HUDEP-2 (cell line): ENCODE measurements at regions not wholly inside any gene's neighbourhood (a gene's known extent, or its start where the extent isn't known, plus 50 kb on each side); places are given as distances from the start of the nearest gene placed in this dataset.

Source experiments
- DNase-seq, 76 experiments: peaks; one replicate each; lab custom pipeline; 2025; ENCODE audit not compliant: unreplicated experiment in 76 of 76; lab: John Stamatoyannopoulos, UW

DNA sequence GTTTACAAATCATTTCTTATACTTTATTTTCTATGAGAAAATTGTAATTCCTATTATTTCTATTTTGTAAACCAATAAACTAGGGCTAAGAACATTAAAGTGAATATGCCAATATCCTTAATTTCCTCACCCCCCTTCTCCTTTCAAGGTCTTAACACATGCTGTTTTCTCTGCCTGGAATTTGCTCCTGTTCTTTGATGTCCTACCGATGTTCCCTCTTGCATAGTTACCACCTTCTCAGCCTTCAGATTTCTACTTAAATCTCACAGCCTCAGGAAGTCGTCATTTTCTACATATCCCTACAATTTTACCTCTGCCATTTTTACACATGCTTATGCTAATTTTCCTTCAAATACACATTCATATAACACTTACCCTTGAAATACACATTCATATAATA is 890.9 kb upstream of the CDH8 start:
- no peak for DNase-seq

DNA sequence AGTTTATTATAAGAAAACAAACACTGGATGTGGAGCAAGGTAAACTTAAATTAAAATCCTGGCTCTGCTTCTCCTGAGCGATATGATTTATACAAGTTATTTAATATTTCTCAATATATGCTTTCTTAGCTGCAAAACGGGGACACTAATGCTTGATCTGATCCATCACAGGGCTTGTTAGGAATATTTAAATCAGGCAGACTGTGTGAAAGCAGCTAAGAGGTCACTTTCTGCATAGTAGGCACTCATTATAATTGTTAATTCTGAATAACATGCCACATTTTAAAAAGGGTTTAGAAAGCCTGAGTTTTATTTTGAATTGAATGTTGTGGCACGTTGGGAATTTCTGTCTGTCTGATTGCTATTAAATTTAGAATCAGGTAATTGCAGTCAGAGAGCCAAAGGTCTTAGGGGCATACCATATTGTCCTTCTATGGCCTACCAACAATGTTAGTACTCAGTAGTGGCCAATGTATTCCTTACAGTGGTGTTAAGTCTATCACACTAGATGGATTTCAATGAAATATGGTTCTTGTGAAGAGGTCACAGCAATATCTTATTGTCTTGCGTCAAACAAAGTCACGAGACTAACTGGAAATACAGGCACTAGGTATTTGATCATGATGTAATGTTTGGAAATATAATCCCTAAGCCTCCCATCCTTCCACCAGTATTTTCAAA is 890.0 kb upstream of the CDH8 start:
- no peak for DNase-seq

DNA sequence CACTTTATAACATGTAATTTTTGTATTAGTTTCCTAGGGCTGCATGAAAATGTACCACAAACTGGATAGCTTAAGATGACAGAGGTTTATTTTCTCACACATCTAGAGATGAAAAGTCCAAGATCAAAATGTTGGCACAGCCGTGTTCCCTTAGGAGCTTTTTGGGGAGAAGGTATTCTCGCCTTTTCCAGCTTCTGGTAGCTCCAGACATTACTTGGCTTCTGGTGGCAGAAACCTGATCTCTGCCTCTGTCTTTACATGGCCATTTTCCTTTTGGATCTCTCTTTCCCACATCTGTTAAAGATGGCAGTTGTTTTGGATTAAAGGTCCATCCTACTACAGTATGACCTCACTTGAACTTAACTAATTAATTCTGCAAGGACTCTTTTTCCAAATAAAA is 885.7 kb upstream of the CDH8 start:
- DNase-seq, result no peak

DNA sequence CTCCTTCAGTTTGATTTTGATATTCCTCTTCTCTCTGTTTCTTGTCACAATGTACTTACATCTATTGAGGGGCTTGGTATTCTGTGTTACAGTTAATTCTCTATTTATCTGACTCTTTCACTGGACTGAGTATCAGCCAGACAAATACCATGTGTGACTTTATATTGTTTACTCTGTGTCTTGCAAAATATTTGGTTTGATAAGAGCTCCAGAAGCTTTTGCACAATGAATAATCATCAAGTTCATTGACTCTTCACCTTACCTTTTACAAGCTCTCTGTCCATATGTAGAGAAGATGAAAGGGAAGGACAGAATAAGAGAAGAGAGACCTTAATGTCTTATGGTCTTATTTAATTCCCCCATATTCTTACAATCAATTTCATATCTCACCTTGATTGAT is 877.7 kb upstream of the CDH8 start:
- no peak for DNase-seq

DNA sequence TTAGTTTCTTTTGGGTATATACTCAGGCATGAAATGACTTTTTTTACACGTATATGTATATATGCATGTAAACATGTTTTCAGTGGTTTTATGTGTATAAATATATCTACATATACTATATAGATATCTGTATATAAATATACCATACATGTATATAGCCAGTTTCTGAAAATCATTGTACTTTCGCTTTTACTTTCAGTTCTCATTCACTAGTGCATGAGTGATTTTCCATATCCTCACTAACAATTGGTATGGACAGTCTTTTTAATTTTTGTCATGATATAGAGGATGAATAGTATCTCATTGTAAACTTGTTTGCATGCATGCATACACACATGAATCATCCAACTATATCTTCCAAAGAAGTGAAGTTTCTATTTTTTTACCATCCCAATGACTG is 877.1 kb upstream of the CDH8 start:
- no peak for DNase-seq

DNA sequence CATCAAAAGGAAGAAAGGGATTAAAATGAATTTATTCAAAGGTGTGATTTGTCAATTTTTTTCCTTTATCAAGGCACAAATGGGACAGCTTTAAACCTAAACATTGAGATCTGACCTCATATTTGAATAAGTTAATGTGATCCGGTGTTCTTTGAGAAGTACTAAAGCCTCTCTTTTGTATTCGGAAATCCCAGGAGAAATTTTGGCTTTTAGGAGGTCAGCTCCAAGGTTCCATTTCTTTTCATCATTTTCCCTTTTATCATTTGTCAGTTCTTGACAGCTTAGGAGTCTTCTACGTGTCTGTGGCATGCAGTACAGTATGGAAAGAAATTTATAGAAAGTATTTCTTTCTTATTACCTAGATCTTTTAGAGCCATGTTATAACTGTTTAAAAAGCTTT is 873.4 kb upstream of the CDH8 start:
- DNase-seq, result no peak

DNA sequence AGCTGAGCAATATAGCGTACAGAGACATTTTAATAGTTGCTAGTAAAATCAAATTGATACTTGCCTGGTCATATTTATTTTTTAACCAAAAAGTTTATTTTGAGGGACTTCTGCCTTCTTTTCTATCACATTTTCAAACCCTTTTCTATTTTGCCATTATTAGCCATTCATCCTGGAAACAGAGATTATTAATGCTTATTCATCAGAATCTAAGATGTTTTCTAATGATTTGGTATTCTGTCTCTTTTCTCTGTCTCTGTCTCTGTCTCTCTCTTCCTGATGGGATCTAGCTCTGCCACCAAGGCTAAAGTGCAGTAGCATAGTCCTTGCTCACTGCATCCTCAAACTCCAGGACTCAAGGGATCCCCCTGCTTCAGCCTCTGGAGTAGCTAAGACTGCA is 871.3 kb upstream of the CDH8 start:
- DNase-seq, result no peak

DNA sequence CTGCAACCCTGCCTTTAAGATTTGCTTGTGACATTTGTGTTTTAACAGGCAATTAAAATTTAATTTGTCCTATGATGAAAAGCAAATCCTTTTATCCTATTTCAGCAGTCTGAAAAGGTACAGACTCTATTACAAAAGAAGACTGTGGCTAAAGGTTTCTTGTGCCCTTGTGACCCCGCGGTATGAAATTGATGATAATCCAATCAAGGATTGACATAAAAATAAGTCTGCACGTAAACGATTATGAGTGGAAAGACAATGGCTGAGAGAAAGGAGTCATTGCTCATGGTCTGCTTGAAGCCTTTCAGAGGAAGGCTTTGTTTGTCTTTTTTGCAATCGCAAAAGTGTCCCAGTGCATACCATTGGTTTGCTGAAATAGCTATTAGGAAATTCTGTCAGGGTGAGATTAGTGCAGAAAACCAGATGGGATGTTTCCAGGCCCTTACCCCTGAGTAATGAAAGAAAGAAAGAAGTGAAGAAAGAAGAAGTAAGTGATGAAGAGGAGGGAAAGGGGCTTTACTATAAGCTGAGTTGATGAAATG is 867.8 kb upstream of the CDH8 start:
- no peak for DNase-seq

DNA sequence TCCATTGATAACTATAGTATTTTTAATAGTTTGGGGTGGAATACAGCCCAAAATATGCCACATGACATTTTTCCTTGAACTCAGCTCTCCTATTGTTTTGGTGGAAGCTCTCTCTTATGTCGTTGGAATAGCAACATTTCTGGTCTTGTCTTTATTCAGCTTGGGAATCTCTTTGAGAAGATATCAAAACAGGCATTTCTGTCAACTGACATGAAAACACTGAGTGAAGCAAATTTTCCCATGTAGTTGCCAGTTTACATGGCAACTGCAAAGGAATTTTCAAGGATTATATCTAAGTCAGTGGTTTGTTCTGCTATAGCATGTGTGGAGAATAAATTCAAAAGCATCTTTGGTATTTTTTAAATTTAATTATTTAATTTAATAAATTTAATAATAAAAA is 863.5 kb upstream of the CDH8 start:
- DNase-seq, result no peak

DNA sequence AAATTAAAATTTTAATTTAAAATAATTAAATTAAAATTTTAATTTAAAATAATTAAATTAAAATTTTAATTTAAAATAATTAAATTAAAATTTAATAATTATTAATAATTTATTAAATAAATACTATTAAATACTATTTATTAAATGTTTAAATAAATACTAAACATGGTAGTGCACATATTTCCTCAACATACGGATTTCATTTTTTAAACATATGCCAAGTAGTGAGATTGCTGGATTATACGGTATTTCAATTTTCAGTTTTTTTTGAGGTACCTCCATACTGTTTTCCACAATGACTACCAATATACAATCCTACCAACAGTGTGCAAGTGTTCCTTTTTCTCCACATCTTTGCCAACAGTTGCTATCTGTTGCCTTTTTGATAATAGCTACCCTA is 852.9 kb upstream of the CDH8 start:
- DNase-seq, result no peak

DNA sequence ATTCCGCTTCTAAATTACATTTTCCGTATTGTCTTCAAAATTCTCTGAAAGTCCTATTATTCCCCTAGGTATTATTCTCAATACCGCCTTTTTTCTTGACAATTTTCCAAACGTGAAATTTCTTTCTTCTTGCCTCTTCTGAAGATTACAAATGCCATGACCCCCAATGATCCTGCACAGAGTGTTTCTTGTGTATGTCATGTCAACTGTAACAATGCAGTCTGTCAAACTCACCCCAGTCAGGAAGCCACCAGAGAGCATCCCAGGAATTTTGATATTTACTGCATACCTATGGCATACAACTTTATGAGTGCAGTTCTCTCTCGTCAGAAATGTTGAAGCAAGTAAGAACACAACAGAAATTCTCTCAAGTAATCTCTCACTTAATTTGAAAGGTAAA is 847.3 kb upstream of the CDH8 start:
- DNase-seq, result no peak

DNA sequence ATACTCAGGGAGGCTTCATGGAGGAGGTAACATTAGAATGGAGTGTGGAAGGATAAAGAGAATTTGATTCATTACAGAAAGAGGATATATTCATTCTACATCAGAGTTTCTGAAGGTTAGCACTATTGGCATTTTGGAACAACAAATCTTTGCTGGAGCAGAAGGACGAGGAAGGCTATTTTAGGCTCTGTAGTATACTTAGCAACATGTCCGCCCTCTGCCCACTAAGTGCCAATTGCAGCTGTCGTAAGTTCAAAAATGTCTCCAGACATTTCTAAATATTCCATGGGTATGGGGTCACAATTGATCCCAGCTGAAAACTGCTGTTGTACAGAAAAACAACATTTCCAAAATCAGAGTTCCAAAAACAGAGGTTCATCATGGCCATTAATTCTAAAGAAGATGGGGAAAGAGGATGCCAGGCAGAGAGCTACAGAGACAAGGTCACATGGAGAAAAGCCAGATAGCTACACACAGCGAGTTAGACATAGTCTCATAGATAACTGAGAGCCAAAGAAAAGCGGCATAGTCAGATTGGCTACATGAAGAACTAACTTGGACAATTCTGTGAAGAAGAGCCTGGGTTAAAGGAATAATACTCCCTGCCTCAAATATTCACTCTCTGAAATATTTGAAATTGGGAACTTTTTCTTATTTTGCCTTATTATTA is 846.4 kb upstream of the CDH8 start:
- no peak for DNase-seq

DNA sequence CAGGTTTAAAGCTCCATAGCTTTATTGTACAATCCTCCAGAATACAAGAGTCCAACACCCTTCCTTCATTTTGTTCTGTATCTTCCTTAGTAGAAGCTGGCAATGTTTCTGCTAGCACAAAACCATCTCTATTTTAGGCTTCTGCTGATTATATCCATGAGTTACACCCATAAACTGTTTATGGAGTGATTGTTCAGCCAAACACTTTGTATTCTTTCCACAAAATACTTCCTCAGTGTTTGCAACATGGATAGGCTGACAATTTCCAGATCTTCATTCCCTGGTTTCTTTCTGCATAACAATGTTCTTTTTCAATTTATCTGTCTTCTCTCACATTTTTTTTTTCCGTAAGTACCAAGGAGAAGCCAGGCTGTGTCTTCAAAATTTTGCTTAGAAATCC is 839.9 kb upstream of the CDH8 start:
- no peak for DNase-seq

DNA sequence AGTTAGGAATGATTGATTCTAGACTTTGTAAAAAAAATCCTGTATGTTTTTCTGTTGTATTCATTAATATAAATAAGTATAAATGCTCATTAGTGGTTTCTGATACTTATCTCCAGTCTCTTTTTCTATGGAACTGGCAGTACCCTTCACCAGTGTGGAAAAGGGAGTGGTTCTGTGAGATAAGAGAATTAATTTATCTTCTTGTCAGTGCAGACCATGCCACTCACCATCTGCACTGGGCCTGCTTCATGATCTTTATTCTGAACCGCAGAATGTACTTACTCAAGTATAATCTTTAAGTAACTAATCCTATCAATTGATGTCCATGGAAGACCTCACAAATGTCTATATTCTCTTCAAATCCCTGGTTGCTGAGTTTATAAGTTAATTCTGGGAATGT is 836.1 kb upstream of the CDH8 start:
- DNase-seq, result peak in 21 of 76 experiments; percentile 0 to 71 (median 16)

DNA sequence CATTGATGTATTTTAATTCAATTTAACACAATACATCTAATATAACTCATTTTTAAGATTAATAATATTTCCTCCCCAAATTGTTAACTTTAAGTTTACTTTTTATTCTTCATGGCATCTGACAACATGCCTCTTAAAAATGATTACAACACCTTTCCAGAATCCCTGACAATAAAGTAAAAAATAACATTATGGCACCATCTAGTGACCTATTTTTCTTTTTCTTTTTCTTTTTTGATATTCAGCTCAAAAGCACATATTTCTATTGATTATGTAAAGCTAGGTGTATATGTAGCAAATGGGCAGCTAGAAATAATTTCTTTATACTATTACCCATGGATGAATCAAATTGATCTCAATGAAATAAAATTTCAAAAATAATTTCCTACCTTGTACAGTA is 834.3 kb upstream of the CDH8 start:
- DNase-seq, result peak in 1 of 76 experiments; percentile 18

DNA sequence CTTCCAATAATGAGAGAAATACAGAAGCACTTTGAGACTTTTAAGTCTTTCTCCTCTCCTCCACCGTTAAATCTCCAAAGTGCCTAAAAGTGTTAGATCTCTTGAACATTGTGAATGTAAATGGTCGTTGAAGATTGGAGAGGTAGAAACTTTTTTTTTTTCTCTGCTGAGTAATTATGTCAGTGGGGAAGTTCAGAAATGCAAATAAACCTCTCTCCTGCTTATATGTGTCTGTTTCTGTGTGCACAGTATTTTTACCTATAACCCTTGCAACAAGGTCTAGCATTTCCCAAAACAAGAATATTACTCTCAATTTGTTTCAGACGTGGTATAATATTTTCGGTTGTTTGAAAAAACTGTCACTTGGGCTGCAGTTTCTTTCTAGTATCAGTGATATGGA is 833.6 kb upstream of the CDH8 start:
- DNase-seq, result no peak

DNA sequence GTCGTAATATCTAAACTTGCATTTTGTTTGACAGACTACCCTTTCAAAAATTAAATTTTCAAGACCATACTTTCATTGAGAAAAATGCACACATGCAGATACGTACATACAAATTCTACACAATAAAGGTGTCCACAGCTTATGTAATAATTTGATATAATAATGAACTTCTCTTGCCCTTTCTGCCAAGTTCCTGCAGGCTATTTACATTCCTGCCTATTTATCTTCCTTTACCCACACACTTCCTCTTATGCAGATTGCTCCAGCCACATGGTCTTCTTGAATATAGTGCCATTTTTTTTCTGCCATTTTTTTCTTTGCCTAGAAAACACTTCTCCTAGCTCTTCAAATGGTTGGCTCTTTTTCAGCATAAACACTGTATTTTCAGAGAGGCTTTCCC is 826.9 kb upstream of the CDH8 start:
- no peak for DNase-seq

DNA sequence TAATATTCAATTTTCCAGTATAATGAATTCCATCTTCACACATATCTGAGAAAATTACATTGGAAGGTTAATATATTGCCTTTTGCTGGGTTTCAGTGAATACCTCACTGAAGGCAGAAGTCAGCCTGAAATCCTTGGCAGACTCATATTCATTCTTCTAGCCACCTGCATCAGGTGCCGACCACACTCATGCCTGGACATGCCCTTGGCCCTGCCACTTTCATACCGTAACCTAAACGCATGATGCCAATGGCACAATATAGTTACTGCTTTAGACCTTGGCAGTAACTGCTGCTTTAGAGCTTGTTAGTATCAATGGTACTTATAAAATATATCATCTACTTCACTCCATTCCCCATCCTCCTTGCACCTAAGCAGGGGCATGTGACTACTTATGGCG is 817.6 kb upstream of the CDH8 start:
- DNase-seq, result no peak

DNA sequence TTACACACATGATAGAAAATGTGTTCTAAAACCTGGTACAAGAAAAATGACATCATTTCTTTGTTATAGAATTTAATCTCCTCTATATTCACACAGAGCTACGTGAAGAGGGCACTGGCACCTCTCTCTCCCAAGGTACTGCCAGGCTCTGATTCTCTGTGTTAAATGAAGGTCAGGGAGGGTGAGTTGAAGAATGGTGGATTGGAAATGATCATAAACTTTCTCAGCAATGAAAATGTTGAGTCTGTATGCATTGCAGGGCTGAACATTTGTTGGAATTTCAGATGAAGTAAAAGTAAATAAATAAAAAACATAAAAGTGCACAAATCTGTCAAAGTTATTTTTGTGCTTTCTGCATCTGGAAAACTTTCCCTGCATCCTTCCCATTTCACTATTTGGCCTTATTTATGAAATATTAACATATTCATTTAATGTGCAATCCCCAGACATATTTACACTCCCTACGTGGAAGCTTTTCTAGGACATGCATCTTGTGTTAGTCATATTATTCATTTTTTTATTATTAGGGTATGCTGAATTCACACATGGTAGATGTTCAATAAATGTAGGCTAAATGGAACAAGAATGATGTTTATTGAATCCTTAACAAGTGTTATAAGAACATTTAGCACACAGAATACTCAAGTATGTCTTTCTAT is 810.3 kb upstream of the CDH8 start:
- no peak for DNase-seq

DNA sequence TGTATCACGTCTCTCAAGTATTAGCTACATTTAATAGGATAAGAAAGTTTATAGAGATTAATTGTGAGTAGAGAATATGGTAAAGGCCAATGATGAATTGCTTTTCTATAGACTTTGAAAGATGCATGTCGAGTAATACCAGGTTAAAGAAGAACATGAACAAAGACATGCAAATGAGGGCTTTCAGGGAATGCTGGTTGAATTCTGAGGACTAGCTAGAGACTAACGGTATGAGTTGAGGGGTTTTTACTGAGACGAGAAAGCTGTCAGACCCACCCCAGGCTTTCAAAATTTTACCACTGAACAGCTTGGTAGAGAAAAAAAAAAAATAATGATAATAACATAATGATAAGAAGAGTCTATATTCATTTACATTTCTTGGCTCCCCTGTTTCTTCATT is 796.0 kb upstream of the CDH8 start:
- no peak for DNase-seq

DNA sequence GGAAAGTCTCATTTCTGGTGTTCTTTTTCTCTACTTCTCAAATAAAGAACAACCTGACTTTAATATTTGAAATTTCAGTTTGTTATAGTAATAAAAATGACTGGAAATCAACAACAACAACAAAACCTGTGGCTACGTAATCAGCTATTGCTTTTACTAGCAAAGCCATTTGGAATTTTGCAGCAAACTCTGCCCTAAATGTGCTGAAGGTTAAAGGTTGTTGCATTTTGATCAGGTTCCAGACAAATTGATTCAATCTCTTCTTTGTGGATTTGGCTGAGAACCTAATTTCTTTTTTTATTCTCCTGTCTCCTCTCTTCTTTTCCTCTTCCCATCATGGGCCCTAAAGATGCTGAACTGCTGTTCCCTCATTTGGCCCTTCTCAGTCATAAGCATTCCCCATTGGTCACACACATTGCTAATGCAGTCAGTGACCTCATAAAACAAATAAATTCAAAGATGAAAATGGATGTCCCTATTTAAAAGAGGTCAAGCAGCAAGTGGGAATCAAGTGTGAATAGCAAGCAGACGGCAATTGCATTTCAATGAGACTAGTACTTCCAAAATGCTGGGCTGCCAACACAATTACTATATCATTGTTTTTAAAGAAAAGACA is 795.1 kb upstream of the CDH8 start:
- DNase-seq, result no peak

DNA sequence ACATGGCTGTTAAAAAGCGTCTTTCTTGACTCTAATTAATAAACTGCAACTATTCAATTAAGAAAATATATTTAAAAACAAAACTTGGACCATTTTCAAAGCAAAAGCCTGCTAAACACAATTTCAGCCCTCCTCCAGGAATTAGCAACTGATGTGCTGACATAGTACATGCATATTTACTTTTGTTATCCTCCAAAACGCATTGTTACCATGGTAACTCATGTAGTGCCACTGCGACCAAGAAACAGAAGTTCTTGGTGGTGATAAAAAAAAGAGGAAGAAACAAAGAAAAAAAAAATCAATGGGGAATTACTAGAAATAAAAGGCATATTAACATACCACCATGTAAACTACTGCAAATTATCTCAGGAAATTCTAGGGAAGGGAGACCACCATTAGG is 793.4 kb upstream of the CDH8 start:
- DNase-seq, result peak in 1 of 76 experiments; percentile 2
